Right lobe of liver (tissue), 6 donors: ENCODE measurements at regions not wholly inside any gene's neighbourhood (a gene's known extent, or its start where the extent isn't known, plus 50 kb on each side); places are given as distances from the start of the nearest gene placed in this dataset.

Experiments used
- ATAC-seq, 4 donors: fragments of 200-7000 bp; cut with Tn5 transposase; one replicate each; pipeline ENCODE4 v1.9.1; 2020; ENCODE audit warnings: mild to moderate bottlenecking in 4 of 4, moderate library complexity in 4 of 4
- DNase-seq, 3 donors: peaks; one replicate each; pipeline ENCODE4 v3.0.0-alpha.2; 2020
- H3K27ac ChIP-seq, 3 donors: fragments of 200-600 bp; one replicate each; pipeline ENCODE4 v1.8.0; 2022
- H3K27me3 ChIP-seq, 2 donors: fragments of 200-600 bp; one replicate each; pipeline ENCODE4 v1.8.0; 2022
- H3K36me3 ChIP-seq, 4 donors: fragments of 200-600 bp; sonication (generic) in 1 of 4; one replicate each; pipeline versions ENCODE4 v1.5.1 to v1.8.0; 2017 to 2022; ENCODE audit warnings: control low read depth in 1 of 4
- H3K4me1 ChIP-seq, 4 donors: fragments of 200-600 bp; sonication (generic) in 1 of 4; one replicate each; pipeline versions ENCODE4 v1.5.1 to v1.8.0; 2017 to 2022; ENCODE audit warnings: control low read depth in 1 of 4
- H3K4me3 ChIP-seq, 3 donors: fragments of 200-600 bp; one replicate each; pipeline ENCODE4 v1.8.0; 2022
- H3K9me3 ChIP-seq, 4 donors: fragments of 200-600 bp; sonication (generic) in 1 of 4; one replicate each; pipeline versions ENCODE4 v1.5.1 to v1.8.0; 2017 to 2022; ENCODE audit warnings: control low read depth in 1 of 4
- CTCF ChIP-seq, 4 donors: fragments of 200-600 bp in 3 of 4; fragments of 450-650 bp in 1 of 4; IDR thresholded peaks; one replicate each; pipeline versions ENCODE4 v1.5.1 to v1.8.0; 2016 to 2022; ENCODE audit warnings: antibody characterized with exemption in 4 of 4, mild to moderate bottlenecking in 2 of 4
- POLR2A ChIP-seq: fragments of 450-650 bp; IDR thresholded peaks from one replicate; pipeline ENCODE4 v1.6.1; 2017; ENCODE audit warnings: antibody characterized with exemption, mild to moderate bottlenecking
- WGBS: methylation state at CpG from one replicate; pipeline ENCODE4 v1.1.6; 2018; ENCODE audit warnings: low coverage, low lambda C conversion rate; ENCODE audit not compliant: insufficient coverage; ENCODE audit errors: missing lambda C conversion rate; 5-methylcytosine and 5-hydroxymethylcytosine counted together
- intact Hi-C, 2 donors: fragments of 100-400 bp; cut with DNase I; formaldehyde crosslinking; loops; one replicate each; pipeline versions ENCODE4 v1.11.2 to v1.14.1; 2022
- donor health status: DM: no; HTN: yes; CAD: no.
- donor health status: DM: no; HTN: no; CAD: no.
- donor health status: DM: no; HTN: no; CAD: no.
- donor health status: DM: no; HTN: yes; CAD: no.
- donor health status: DM: no; HTN: yes; CAD: no.

DNA sequence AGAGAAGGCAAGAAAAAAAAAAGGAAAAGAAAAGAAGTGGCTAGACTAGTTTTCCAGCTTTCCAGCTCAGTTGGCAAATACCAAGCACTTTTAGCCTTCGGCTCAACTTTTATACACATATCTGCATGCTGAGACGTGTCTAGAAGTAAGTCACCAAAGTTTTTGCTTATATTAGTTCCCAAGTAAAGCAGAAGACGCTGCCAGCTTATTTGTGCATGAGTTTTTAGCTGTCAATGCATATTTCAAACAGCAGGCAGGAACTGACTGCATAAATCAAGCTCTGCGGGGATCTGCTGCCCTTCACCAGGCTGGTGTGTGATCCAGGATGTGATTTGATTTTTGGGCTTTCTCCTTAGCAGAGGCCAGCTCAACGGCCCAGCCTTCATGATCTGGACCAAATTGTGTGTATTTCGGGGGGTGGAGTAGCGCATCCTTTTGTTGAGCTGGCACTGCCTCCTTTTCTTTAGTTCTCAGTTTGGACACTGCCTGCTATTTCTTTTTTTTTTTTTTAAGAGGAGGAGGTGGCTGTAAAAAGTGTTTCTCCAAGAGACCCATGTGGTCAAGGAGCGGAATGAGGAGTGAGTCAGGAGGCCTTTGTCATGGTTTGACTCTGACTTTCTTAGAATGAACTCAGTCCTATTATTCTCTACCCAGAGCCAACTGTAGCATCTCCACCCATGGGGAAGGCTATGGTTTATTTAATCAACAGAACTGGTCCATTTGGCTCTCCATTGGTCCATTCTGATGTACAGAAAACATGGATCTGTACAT is 162.6 kb upstream of the XYLT1 start:
- TF ChIP-seq CTCF (IDR thresholded peaks at IDR 0.05) (no peak), POLR2A (no peak)
- H3K4me1 ChIP-seq, result no peaks in the 10 kb centered on the region
- intact Hi-C loops, result no loop called here
- H3K27me3 ChIP-seq, result no peaks in the 10 kb centered on the region
- no peaks in the 10 kb centered on the region for H3K36me3 ChIP-seq
- H3K9me3 ChIP-seq, result no peaks in the 10 kb centered on the region
- DNase-seq (no peak), ATAC-seq (no peak)
- H3K4me3 ChIP-seq, result no peak overlapping the region
- H3K27ac ChIP-seq, result no peak overlapping the region
- 34% methylated on average over 6 of the region's 8 CpGs for WGBS

GRCh38 chr16:17632667-17633066 is 161.9 kb upstream of the XYLT1 start:
- WGBS, result 52% methylated on average over 8 of the region's 8 CpGs
- TF ChIP-seq POLR2A (no peak), CTCF (IDR thresholded peaks at IDR 0.05) (no peak)
- no peak overlapping the region for H3K27ac ChIP-seq
- no peak overlapping the region for H3K4me3 ChIP-seq
- DNase-seq (no peak), ATAC-seq (no peak)
- intact Hi-C loops, result no loop called here
- no peaks in the 10 kb centered on the region for H3K27me3 ChIP-seq
- H3K4me1 ChIP-seq, result no peaks in the 10 kb centered on the region
- H3K9me3 ChIP-seq, result no peaks in the 10 kb centered on the region
- no peaks in the 10 kb centered on the region for H3K36me3 ChIP-seq

GRCh38 chr16:17629936-17630335 is 159.2 kb upstream of the XYLT1 start:
- WGBS, result 54% methylated on average over 4 of the region's 5 CpGs
- intact Hi-C loops, result no loop called here
- no peak overlapping the region for H3K27ac ChIP-seq

DNA sequence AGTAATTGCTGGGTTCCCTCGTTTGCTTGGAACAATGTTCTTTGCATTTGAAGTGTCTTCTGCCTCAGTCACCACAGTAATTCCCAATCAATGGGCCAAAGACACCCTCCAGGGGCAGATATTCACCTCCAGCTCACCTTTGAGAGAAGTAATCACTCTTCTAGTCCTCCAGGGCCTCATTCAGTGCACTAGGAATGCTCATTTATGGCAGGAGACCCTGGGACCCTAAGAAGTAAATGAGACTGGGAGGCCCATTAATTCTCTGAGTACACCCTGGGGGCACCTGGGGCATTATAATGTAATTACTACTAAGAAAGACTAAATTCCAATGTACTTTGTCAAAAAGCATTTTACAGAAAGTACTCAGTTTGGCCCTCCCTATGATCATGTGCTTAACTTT is 158.2 kb upstream of the XYLT1 start:
- Histone ChIP-seq H3K27me3 (no peaks in the 10 kb centered on the region), H3K36me3 (no peaks in the 10 kb centered on the region), H3K4me1 (no peaks in the 10 kb centered on the region), H3K4me3 (no peak overlapping the region), H3K27ac (no peak overlapping the region), H3K9me3 (no peaks in the 10 kb centered on the region)
- no peak for ATAC-seq
- intact Hi-C loops, result no loop called here
- WGBS, result 11% methylated on average over 1 of the region's 1 CpG
- no peak for DNase-seq
- no peak for TF ChIP-seq CTCF (IDR thresholded peaks at IDR 0.05)

More at GRCh38 chr16:17629936-17630335, 159.2 kb upstream of the XYLT1 start:
- no peak overlapping the region for H3K4me3 ChIP-seq
- H3K4me1 ChIP-seq, result no peaks in the 10 kb centered on the region
- DNase-seq (no peak), ATAC-seq (no peak)
- no peaks in the 10 kb centered on the region for H3K9me3 ChIP-seq
- H3K27me3 ChIP-seq, result no peaks in the 10 kb centered on the region
- no peaks in the 10 kb centered on the region for H3K36me3 ChIP-seq
- TF ChIP-seq POLR2A (no peak), CTCF (IDR thresholded peaks at IDR 0.05) (no peak)
